B cell (primary cell): ENCODE measurements at regions not wholly inside any gene's neighbourhood (a gene's known extent, or its start where the extent isn't known, plus 50 kb on each side); places are given as distances from the start of the nearest gene placed in this dataset.

Experiments used
- CTCF ChIP-seq: fragments of 200-600 bp; IDR thresholded peaks from one replicate; pipeline ENCODE4 v1.8.0; 2022; ENCODE audit warnings: antibody characterized with exemption, mild to moderate bottlenecking
- EZH2 ChIP-seq: IDR thresholded peaks from 2 replicates; pipeline ENCODE4 v1.6.1; 2012; ENCODE audit warnings: borderline replicate concordance, low read depth, mild to moderate bottlenecking, moderate library complexity, low read length; ENCODE audit not compliant: insufficient read depth, poor library complexity, severe bottlenecking

GRCh38 chr20:57857969-57858368 is 148.2 kb upstream of the PMEPA1 start:
- TF ChIP-seq CTCF, result no peak
- TF ChIP-seq EZH2, result no peak
